HepG2 (cell line): ENCODE measurements at regions not wholly inside any gene's neighbourhood (a gene's known extent, or its start where the extent isn't known, plus 50 kb on each side); places are given as distances from the start of the nearest gene placed in this dataset.

Source experiments
- ATAC-seq: fragments of 200-7000 bp; cut with Tn5 transposase; 3 replicates; pipeline ENCODE4 v1.9.1; 2020; ENCODE audit warnings: mild to moderate bottlenecking, moderate library complexity
- BruUV-seq: library from RNA; stranded (reverse); fragments of 400-500 nt; replicated peaks from 2 replicates; lab custom pipeline; 2021; lab: Mats Ljungman, UMichigan
- CTCF ChIA-PET: fragments of 300-600 bp; formaldehyde crosslinking; extraction: SDS; loops from one replicate; lab custom pipeline; 2021; ENCODE audit warnings: low total read pairs, inconsistent platforms, low intra/inter-chr PET ratio; lab: Yijun Ruan, JAX
- POLR2A ChIA-PET: fragments of 350-600 bp; sonication (Branson Sonifier 250); formaldehyde crosslinking; loops from one replicate; lab custom pipeline; 2020; ENCODE audit warnings: antibody characterized with exemption, inconsistent platforms; lab: Yijun Ruan, JAX
- DNase-seq: peaks from one replicate; pipeline ENCODE4 v3.0.0-alpha.2; 2015; ENCODE audit warnings: low spot score
- FAIRE-seq: peaks from 3 replicates; lab custom pipeline; 2011; peaks lifted over from hg19 to GRCh38; lab: Jason Lieb, UNC
- H2AFZ ChIP-seq: one replicate; pipeline ENCODE4 v1.6.1; 2011; ENCODE audit warnings: low read length, inconsistent platforms
- H3K27ac ChIP-seq: fragments of 300-600 bp; 3 replicates; pipeline ENCODE4 v1.8.0; 2011; ENCODE audit warnings: mixed run types, mild to moderate bottlenecking, mixed read lengths, low read length, inconsistent platforms; ENCODE audit not compliant: insufficient read depth; ENCODE audit errors: extremely low read length
- H3K27me3 ChIP-seq, 2 experiments: fragments of 200-600 bp in 1 of 2; 2 replicates in 1 of 2; 3 replicates in 1 of 2; pipeline versions ENCODE4 v1.6.0 to v1.8.0; 2011; ENCODE audit warnings: low read length in 2 of 2, mild to moderate bottlenecking in 2 of 2, moderate library complexity in 2 of 2, inconsistent platforms in 1 of 2; ENCODE audit not compliant: insufficient read depth in 2 of 2, control insufficient read depth in 1 of 2
- H3K36me3 ChIP-seq, 2 experiments: fragments of 200-600 bp in 1 of 2; replicated peaks in 1 of 2; 2 replicates in 1 of 2; 3 replicates in 1 of 2; pipeline versions ENCODE4 v1.5.1 to v1.8.0; 2011; ENCODE audit warnings: low read length in 2 of 2, inconsistent platforms in 1 of 2; ENCODE audit not compliant: insufficient read depth in 2 of 2, control insufficient read depth in 1 of 2
- H3K4me1 ChIP-seq: 2 replicates; pipeline ENCODE4 v1.5.1; 2012; ENCODE audit warnings: low read length, inconsistent platforms; ENCODE audit not compliant: insufficient read depth
- H3K4me2 ChIP-seq: 2 replicates; pipeline ENCODE4 v1.6.0; 2011; ENCODE audit warnings: low read depth, low read length, inconsistent platforms
- H3K4me3 ChIP-seq, 3 experiments: fragments of 200-600 bp in 1 of 3; sonication (generic), shearing (Covaris generic) in 1 of 3; replicated peaks in 1 of 3; 2 replicates each; pipeline ENCODE4 v1.5.1; 2011 to 2016; ENCODE audit warnings: low read length in 3 of 3, inconsistent platforms in 2 of 3, low read depth in 2 of 3, mild to moderate bottlenecking in 2 of 3, control low read depth in 1 of 3, mixed read lengths in 1 of 3; ENCODE audit not compliant: insufficient read depth in 1 of 3
- H3K79me2 ChIP-seq: one replicate; pipeline ENCODE4 v1.6.1; 2011; ENCODE audit warnings: low read length, inconsistent platforms; ENCODE audit not compliant: insufficient read depth
- H3K9ac ChIP-seq: 2 replicates; pipeline ENCODE4 v1.6.0; 2011; ENCODE audit warnings: mild to moderate bottlenecking, low read depth, low read length, inconsistent platforms; ENCODE audit not compliant: insufficient read depth
- H3K9me3 ChIP-seq: 2 replicates; pipeline ENCODE4 v1.5.1; 2012; ENCODE audit warnings: mild to moderate bottlenecking, low read length
- H4K20me1 ChIP-seq: 2 replicates; pipeline ENCODE4 v1.6.0; 2011; ENCODE audit warnings: inconsistent platforms, mild to moderate bottlenecking, low read length, moderate library complexity; ENCODE audit not compliant: insufficient read depth
- GATAD1 ChIP-seq: IDR thresholded peaks from 2 replicates; pipeline ENCODE4 v1.6.1; 2016; ENCODE audit warnings: missing genetic modification reagents, missing compliant biosample characterization
- HNF4A ChIP-seq: sonication (generic); formaldehyde crosslinking; IDR thresholded peaks from 2 replicates; pipeline ENCODE4 v1.4.0; 2020; ENCODE audit warnings: missing genetic modification reagents
- IKZF1 ChIP-seq: fragments of 450-650 bp; IDR thresholded peaks from 2 replicates; pipeline ENCODE4 v1.7.1; 2016
- IRF1 ChIP-seq: sonication (generic); formaldehyde crosslinking; IDR thresholded peaks from 2 replicates; pipeline ENCODE4 v1.4.0; 2020; ENCODE audit warnings: low read depth, mild to moderate bottlenecking, missing genetic modification reagents
- IRF2 ChIP-seq: IDR thresholded peaks from 2 replicates; pipeline ENCODE4 v1.6.1; 2018; ENCODE audit warnings: missing genetic modification reagents, missing compliant biosample characterization
- JDP2 ChIP-seq: sonication (generic); formaldehyde crosslinking; IDR thresholded peaks from 2 replicates; pipeline ENCODE4 v1.8.1; 2022; ENCODE audit warnings: missing genetic modification reagents, borderline replicate concordance
- TFDP1 ChIP-seq: IDR thresholded peaks from 2 replicates; pipeline ENCODE4 v1.6.1; 2016; ENCODE audit warnings: missing compliant biosample characterization, missing genetic modification reagents, borderline replicate concordance
- ZBTB42 ChIP-seq: sonication (generic); formaldehyde crosslinking; IDR thresholded peaks from 2 replicates; pipeline ENCODE4 v1.5.0; 2020; ENCODE audit warnings: mild to moderate bottlenecking, missing genetic modification reagents
- ZNF337 ChIP-seq: sonication (generic); formaldehyde crosslinking; IDR thresholded peaks from 2 replicates; pipeline ENCODE4 v1.5.1; 2020; ENCODE audit warnings: missing genetic modification reagents, low read depth, mild to moderate bottlenecking, borderline replicate concordance
- WGBS: methylation state at CpG from one replicate; pipeline ENCODE4 v1.1.6; 2017; ENCODE audit warnings: low lambda C conversion rate; 5-methylcytosine and 5-hydroxymethylcytosine counted together
- in situ Hi-C: cut with HindIII; loops from 2 replicates; pipeline ENCODE4 v1.10.0; 2017; ENCODE audit warnings: low pct_unique_long_range_greater_than_20kb; ENCODE audit not compliant: extremely low pct_ligation_motif_present
- intact Hi-C: fragments of 100-400 bp; cut with micrococcal nuclease; formaldehyde crosslinking; loops from one replicate; pipeline ENCODE4 v1.10.0; 2022; ENCODE audit not compliant: unreplicated experiment
- TF ChIP-seq, protein P1 (sequence below): sonication (generic); formaldehyde crosslinking; conservative IDR thresholded peaks from 2 replicates; pipeline ENCODE4 v1.8.0; 2022; ENCODE audit warnings: mild to moderate bottlenecking, moderate library complexity, missing genetic modification reagents

- no peak overlapping the region for H3K4me3 ChIP-seq
- FAIRE-seq (no peak), ATAC-seq (no peak), DNase-seq (no peak)
- no peak overlapping the region for H3K27ac ChIP-seq
- ChIA-PET CTCF (no interaction called here), POLR2A (no interaction called here)
- no peak overlapping the region for H2AFZ ChIP-seq
- H4K20me1 ChIP-seq, result no peaks in the 10 kb centered on the region
- intact Hi-C loops (no loop called here), in situ Hi-C loops (no loop called here)
- TF ChIP-seq ZNF337 (CRISPR knock-in tag) (no peak), JDP2 (CRISPR knock-in tag) (no peak), IRF2 (no peak), GATAD1 (CRISPR knock-in tag) (no peak), IRF1 (CRISPR knock-in tag) (no peak), TFDP1 (CRISPR knock-in tag) (no peak), IKZF1 (no peak), HNF4A (CRISPR knock-in tag) (no peak), ZBTB42 (CRISPR knock-in tag) (no peak)
- TF ChIP-seq, protein P1, sequence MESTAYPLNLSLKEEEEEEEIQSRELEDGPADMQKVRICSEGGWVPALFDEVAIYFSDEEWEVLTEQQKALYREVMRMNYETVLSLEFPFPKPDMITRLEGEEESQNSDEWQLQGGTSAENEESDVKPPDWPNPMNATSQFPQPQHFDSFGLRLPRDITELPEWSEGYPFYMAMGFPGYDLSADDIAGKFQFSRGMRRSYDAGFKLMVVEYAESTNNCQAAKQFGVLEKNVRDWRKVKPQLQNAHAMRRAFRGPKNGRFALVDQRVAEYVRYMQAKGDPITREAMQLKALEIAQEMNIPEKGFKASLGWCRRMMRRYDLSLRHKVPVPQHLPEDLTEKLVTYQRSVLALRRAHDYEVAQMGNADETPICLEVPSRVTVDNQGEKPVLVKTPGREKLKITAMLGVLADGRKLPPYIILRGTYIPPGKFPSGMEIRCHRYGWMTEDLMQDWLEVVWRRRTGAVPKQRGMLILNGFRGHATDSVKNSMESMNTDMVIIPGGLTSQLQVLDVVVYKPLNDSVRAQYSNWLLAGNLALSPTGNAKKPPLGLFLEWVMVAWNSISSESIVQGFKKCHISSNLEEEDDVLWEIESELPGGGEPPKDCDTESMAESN (CRISPR knock-in tag), result no peak
- no peaks in the 10 kb centered on the region for H3K36me3 ChIP-seq
- H3K9me3 ChIP-seq, result no peaks in the 10 kb centered on the region
- WGBS, result 1% methylated on average over 4 of the region's 4 CpGs
- no peaks in the 10 kb centered on the region for H3K4me1 ChIP-seq
- no TSS peak for BruUV-seq
- H3K79me2 ChIP-seq, result no peaks in the 10 kb centered on the region
- H3K9ac ChIP-seq, result no peak overlapping the region
- no peak overlapping the region for H3K4me2 ChIP-seq
- H3K27me3 ChIP-seq, result peaks cover 0 to 2% of the 10 kb centered on the region in 2 experiments; a peak in 2 of 5 replicates
Measured at GRCh38 chr11:114857281-114857680, 179.0 kb downstream of the NXPE2 start.
